Panc1 (cell line): ENCODE measurements at regions not wholly inside any gene's neighbourhood (a gene's known extent, or its start where the extent isn't known, plus 50 kb on each side); places are given as distances from the start of the nearest gene placed in this dataset.

Source experiments
- CTCF ChIP-seq: fragments of 450-650 bp; IDR thresholded peaks from 2 replicates; pipeline ENCODE4 v1.5.1; 2017; ENCODE audit warnings: mild to moderate bottlenecking
- POLR2AphosphoS5 ChIP-seq: IDR thresholded peaks from 2 replicates; pipeline ENCODE4 v1.6.1; 2012; ENCODE audit warnings: mild to moderate bottlenecking, low read depth, low read length, moderate library complexity
- REST ChIP-seq, 2 experiments: IDR thresholded peaks; 2 replicates each; pipeline ENCODE4 v1.6.1; 2011 to 2012; ENCODE audit warnings: low read depth in 2 of 2, control low read depth in 1 of 2, low read length in 1 of 2, mild to moderate bottlenecking in 1 of 2, moderate library complexity in 1 of 2; ENCODE audit not compliant: insufficient read depth in 1 of 2

- TF ChIP-seq CTCF (no peak), REST (IDR thresholded peaks at IDR 0.05; ENCODE audit: insufficient read depth in 1 of 2, low read depth in 2 of 2, low read length in 1 of 2) (no peak), POLR2AphosphoS5 (no peak)
Measured at GRCh38 chr1:221448585-221449175, 293.2 kb downstream of the DUSP10 start.
